GM19035 (cell line): ENCODE measurements at regions not wholly inside any gene's neighbourhood (a gene's known extent, or its start where the extent isn't known, plus 50 kb on each side); places are given as distances from the start of the nearest gene placed in this dataset.
"Not testable (repeated sequence)": the region's sequence is repeated elsewhere in the genome, so short reads cannot be mapped to it uniquely, and the experiment has no call there.

ENCODE experiments used
- ATAC-seq: cut with Tn5 transposase; IDR thresholded peaks from one replicate; pipeline ENCODE4 v1.9.1; 2021; ENCODE audit not compliant: unreplicated experiment

DNA sequence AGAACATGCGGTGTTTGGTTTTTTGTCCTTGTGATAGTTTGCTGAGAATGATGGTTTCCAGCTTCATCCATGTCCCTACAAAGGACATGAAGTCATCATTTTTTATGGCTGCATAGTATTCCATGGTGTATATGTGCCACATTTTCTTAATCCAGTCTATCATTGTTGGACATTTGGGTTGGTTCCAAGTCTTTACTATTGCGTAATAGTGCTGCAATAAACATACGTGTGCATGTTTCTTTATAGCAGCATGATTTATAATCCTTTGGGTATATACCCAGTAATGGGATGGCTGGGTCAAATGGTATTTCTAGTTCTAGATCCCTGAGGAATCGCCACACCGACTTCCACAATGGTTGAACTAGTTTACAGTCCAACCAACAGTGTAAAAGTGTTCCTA lies 471.6 kb upstream of the MEIS1 start:
- not testable (repeated sequence) for ATAC-seq

GRCh38 chr2:65960953-65961352 lies 474.0 kb upstream of the MEIS1 start:
- no peak for ATAC-seq

DNA sequence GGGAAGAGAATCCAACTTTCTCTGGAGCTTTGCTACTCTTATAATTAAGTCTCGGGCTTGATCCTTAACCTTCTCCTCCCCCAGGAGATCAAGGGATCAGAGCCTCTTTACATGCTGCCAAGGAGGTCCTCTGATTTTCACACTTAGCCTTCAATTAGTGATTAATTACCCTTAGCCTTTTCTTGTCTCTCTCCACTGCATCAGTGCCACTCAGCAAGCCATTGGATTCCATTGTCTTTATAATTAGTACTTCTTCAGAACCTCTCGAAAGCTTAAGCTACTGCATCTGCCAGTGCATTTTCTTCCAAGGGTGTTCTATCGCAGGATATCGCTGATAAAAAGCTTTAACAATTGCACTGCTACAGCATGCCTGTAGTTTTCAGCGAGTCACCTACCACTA lies 477.0 kb upstream of the MEIS1 start:
- ATAC-seq: no peak

DNA sequence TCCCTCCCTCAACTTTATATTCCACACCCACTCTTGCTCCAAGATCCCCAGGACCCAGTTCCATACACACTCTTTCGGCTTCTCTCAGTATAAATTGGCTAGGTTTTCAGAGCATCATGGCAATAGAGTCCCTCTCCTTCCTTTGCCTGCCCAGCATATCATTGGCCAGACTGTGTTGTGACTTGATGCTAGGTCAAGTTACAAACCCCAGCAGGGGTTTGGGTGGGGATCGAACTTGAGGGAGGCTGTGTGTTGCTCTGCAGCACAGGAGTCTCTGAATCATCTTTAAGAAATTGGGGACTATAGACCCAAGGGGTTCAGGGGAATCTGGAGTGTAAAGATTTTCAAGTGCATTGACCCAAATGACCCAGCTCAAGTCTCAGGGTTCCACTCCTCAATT lies 477.5 kb upstream of the MEIS1 start:
- ATAC-seq: no peak

GRCh38 chr2:65955259-65955658 lies 479.7 kb upstream of the MEIS1 start:
- no peak for ATAC-seq

DNA sequence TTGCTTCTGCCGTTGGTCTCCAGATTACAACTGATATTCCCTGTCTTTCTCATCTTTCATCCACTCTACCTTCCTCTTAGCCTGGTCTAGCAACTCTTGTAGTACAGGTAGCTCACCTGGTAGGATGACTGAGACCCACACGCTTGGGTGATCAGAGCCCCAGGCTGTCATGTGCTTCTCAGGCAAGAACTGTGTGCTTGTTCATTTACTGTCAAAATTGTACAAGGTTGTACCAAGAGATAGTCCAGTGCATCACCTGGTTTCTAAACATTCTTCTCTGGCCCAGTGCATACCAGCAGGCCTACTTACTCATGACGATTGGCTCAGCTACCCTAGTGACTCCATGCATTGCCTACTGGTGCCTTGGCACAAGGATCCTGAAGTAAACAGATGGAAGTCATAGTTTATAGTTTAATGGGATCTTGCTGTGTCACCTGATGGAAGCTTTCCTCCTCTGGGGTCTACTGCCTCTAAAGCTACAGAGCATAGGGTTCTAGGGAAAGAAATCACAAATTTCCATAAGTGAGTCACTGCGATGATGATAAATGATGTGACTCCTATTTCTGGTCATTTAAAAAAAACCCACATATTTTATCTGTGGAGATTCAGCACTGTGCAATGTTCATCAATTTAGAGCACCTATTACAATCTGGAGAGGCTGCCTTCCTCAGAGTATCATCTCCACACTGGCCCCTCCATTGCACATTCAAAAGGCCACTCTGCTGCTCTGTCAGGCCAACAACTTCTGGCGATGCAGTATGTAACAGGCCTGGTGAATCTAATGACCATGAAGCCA lies 481.8 kb upstream of the MEIS1 start:
- ATAC-seq: no peak

DNA sequence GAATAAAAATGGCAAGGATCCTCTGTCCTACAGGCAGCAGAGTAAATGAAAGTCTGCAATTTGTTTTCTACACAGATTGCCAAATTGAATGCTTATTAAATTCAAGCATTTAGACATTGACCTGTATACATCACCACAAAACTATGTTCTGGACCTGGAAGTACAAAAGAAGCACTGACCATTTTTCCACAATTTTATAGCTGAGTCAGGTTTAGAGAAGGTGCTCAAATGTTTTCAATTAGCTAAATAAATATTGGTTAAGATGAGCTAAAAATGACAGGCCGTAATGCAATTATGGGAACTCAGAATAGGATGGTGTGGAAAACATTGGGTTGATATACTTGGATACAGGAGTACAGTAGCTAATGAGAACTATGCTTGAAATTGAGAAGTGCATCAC lies 490.7 kb upstream of the MEIS1 start:
- ATAC-seq: no peak

DNA sequence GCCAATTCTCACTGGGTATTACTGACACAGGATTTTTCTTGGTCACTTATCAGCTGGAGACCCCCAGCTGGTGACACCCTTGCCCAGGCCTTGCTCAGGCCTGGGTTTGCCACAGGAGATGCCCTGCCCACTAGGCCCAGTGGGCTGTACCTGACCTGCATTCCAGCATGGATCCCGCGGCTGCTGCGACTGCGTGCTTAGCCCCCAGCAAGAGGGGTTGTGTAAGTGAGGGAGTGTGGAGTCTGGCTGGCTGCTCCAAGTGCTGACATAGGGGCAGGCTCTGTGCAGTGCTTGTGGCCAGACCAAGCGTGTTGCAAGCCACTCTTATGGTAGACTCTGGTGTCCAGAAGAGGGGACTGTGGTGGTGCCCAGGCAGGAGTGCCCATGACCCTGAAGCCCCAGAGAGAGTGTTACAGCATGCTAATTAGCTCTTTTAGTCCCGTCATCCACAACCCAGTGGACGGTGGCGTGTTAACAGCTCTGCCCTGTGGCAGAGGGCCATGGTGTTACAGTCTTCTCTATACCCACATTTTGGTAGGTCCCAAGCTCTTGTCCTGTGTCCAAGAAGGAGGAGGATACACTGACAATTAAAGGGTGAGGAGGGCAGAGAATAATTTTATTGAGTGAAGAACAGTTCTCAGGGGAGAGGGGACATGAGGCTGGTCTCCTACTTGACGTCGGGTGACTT lies 491.7 kb upstream of the MEIS1 start:
- ATAC-seq: no peak

DNA sequence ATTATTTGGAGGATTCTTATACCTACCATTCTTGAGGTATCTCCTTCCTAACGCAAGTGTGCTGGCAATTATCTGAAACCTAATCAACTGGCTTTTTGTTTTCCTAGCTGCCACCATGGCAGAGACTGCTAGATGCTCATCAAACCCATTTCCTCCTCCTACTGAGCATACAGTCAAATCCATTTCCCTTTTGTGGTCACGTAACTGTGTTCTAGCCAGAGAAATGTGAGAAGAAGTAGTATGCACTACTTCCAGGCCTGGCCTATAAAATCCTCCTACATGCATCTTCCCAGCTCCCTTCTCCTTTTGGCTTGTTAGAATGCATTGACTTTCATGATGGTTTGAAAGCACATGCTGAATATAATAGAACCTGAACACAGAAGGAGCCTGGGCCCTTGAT lies 494.1 kb upstream of the MEIS1 start:
- no peak for ATAC-seq

GRCh38 chr2:65939687-65940086 lies 495.2 kb upstream of the MEIS1 start:
- no peak for ATAC-seq

GRCh38 chr2:65937379-65938160 lies 497.4 kb upstream of the MEIS1 start:
- no peak for ATAC-seq

DNA sequence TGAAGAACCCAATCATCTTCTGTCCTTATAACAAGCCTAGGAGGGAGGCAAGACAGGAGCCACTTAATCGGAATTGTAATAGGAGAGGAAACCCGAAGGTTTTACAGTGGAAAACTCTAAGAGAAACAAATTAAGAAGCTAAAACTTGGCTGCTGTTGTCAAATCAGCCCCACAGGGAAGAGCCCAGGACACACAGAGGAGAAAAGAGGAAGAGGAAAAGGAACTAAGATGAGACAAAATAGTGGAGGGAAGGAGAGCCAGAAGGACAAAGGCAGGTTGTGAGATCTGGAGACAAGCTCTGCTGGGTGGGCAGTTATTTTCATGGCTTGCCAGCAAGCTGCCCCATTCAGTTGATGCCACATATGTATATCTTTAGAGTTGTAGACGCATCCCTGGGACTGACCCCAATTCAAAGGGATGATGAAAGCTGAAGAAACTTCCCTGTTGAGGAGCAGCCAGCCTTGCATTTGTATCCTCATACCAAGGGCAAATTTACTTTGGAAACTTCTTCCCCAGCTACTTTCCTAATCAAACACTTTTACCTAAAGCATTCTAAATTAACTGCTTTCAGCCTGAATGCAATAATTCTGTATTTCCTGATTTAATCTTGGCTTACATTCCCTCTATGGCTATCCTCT lies 499.8 kb upstream of the MEIS1 start:
- no peak for ATAC-seq

- ATAC-seq: no peak
Measured at GRCh38 chr2:65932571-65932970, 500.2 kb upstream of the SPRED2 start.

- ATAC-seq: no peak
Measured at GRCh38 chr2:65931056-65931455, 498.7 kb upstream of the SPRED2 start.

DNA sequence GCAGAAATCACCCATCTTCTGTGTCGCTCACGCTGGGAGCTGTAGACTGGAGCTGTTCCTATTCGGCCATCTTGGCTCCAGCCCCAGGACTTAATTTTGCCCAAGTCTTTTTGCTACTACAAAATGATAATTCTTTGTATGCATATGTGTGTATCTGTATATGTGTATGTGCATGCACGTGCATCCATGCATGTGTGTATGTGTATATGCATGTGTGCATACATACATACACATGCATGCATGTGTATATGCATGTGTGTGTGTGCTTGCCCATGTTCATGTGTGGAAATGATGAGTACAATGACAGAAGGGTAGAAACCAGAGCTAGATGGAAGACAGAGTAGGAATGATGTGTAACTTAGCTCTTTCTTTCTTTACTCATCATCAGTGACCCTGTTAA lies 497.9 kb upstream of the SPRED2 start:
- ATAC-seq: no peak

DNA sequence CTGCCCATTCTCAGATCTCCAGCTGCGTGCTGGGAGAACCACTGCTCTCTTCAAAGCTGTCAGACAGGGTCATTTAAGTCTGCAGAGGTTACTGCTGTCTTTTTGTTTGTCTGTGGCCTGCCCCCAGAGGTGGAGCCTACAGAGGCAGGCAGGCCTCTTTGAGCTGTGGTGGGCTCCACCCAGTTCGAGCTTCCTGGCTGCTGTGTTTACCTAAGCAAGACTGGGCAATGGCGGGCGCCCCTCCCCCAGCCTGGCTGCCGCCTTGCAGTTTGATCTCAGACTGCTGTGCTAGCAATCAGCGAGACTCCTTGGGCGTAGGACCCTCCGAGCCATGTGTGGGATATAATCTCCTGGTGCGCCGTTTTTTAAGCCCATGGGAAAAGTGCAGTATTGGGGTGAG lies 497.3 kb upstream of the SPRED2 start:
- ATAC-seq: not testable (repeated sequence)

- no peak for ATAC-seq
Measured at GRCh38 chr2:65922794-65923193, 490.4 kb upstream of the SPRED2 start.

DNA sequence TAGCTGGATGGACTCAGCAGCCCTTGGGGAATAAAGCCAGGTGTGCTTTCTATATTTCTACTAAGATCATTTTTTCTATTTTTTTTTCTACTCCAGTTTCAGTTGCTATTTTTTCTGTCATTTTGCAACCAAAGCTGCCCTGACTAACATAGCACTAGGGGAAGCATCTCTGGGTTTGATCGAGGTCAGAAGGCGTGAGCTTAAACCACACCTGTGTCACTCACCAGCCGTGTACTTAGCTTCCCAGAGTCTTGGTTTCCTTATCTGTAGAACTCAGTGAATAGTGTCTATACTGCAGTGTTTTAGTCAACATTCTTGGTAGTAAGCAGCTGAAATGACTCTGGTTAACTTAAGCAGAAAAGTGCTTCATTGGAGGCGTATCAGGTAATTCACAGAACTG lies 489.6 kb upstream of the SPRED2 start:
- ATAC-seq: no peak

DNA sequence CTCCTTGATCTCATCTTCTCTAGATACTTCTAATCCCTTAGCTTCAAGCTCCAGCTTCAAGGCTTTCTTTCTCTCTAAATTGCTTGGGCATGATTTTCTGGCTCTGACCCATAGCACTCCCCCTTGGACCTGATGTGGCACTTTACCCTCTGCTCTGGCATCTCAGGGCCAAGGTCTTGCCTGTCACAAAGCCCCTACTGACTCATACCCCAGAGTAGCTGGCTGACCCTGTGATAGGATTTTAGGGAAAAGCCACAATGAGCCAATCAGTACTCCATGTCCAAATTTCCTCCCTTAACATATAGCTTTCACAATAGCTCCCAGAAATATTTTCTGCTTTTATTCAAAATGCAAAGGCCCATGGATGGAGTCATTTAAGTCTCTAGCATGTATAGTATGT lies 488.7 kb upstream of the SPRED2 start:
- no peak for ATAC-seq

DNA sequence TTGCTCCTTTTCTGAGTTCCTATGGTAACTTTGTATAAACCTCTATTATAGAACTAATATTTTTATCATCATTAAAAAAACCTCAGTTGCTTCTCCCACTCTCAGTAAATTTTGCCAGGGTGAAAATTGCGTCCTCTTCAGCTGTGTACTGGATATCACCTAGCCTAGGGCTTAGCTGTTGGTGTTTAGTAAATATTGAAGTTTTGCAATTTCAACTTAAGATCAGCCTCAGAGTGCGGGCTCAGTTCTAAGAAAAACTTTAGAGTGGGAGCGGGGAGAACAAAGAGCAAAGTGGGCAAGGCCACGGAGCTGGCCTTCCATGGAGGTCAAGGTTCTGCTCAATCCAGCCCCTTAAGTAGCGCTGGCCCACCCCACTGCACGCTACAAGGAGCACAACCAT lies 488.3 kb upstream of the SPRED2 start:
- no peak for ATAC-seq

DNA sequence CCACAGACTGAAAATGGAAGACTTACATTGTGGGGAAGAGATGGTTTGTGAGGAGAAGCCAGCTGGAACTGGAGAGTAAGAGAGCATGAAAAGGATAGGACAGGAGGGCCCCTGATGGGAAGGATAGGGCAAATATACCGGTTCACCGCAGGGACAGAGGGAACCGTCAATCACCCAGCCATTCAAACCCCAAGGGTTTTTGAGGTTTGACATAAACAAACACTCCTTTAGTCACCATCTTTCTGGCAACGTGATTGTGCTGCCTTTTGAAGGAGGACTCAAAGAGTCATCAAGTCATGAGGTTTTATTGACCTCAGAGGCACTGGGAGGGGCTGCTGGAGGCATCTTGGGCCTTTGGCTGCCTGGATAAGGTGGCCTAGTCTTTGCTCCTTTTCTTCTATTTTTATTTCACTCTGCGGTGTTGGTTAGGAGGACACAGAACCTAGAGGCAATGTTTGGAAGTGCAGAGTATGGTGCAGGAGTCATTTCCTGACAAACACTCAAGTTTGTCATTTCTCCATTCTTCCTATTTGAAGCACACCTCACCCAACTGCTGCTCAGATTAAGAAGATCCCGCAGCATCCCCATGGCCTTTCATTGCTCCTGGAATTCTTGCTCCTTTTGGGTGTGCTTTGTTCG lies 487.3 kb upstream of the SPRED2 start:
- ATAC-seq: no peak
